GM18907 (cell line): ENCODE measurements at regions not wholly inside any gene's neighbourhood (a gene's known extent, or its start where the extent isn't known, plus 50 kb on each side); places are given as distances from the start of the nearest gene placed in this dataset.
"Not testable (repeated sequence)": the region's sequence is repeated elsewhere in the genome, so short reads cannot be mapped to it uniquely, and the experiment has no call there.

Experiments
- ATAC-seq: cut with Tn5 transposase; IDR thresholded peaks from one replicate; pipeline ENCODE4 v1.9.1; 2021; ENCODE audit warnings: mild to moderate bottlenecking, moderate library complexity; ENCODE audit not compliant: unreplicated experiment

GRCh38 chr6:23688650-23689049 lies 437.4 kb upstream of the NRSN1 start:
- no peak for ATAC-seq

DNA sequence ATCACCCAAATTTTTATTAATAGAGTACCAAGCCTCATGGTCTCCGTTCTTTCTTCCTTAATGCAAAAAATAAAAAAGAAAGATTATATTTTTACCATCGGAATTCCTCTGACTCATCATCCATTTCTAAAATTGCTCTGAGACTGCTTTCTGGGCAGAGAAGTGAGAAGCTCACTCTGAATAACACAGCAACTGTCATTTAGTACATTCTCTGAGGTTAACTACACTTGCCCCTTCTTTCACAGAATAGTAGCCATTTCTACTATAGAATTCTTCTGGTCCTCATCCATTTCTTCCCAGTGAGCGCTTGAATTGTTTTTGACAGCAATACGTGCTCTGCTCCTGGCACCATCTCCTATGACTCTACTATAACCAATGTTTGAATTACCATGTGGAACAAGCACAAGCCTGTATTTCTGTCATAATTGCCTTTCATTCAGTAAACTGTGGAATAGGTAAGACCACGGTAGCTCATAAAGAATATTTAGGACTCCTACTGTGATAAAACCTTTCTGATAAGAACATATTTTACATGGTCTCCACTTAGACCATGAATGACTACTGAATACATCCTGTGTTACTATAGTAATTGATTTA lies 435.5 kb upstream of the NRSN1 start:
- ATAC-seq, result no peak

- ATAC-seq, result no peak
These were observed 433.8 kb upstream of the NRSN1 start for GRCh38 chr6:23692184-23692583.

DNA sequence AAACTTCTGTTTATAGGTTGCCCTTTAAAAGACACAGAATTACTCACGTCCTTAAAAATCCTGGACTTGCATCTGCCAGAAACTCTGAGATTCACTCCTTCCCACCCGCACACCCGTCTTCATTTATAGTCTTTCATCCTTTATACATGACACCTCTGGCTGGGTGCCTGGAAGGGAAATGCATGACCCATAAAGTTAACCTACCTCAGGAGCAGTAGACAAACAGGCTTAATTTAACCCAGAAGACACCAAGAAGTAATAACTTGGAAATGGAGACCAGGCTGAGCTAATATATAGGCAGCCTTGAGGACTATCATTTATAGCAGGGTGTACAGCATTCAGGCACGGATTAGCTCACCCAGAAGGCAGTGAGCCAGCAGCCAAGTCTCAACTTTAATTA lies 429.0 kb upstream of the NRSN1 start:
- ATAC-seq, result no peak

DNA sequence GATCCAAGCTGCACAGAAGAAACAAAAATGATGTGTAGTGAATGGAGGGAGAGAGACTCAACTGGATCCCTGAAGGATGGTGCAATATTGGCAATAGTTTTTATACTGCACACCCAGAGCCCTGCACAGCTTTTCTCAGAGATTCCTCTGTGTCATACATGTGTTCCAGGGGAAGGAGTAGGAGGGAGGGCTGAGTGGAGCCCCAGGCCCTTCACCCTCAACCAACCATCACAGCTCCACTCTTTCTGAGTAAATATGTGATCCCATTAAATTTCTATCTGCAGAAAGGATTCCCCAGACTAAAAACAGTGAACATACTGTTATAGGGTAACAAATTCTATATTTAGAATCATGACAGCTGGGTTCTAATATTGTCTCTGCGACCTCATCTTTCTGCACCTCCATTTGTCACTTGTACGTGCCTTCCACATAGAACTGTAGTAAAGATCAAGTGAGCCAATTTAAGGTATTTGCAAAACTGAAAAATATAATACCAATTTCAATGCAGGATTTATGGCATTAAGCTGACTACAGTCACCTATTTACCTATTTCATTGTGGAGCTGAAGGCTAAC lies 421.4 kb upstream of the NRSN1 start:
- ATAC-seq, result no peak

DNA sequence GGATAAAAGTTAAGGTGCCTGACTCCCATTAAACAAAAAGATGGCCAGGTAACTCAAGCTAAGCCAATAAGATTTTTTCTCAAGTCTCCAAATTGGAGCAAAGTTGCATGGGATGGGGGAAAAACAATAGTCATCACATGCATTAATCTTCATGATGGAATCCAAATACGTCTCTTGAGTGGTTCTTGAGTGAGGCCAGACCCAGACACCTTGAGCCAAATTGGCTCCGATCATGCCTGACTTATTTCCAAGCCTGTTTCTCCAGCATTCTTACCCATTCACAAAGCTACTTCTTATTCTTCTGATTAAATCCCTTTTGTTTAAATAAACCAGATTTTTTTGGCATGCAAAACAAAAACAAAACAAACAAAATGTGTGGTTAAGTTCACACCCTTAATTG lies 420.3 kb upstream of the NRSN1 start:
- ATAC-seq, result no peak

- ATAC-seq, result no peak
These were observed 413.3 kb upstream of the NRSN1 start for GRCh38 chr6:23712756-23713155.

DNA sequence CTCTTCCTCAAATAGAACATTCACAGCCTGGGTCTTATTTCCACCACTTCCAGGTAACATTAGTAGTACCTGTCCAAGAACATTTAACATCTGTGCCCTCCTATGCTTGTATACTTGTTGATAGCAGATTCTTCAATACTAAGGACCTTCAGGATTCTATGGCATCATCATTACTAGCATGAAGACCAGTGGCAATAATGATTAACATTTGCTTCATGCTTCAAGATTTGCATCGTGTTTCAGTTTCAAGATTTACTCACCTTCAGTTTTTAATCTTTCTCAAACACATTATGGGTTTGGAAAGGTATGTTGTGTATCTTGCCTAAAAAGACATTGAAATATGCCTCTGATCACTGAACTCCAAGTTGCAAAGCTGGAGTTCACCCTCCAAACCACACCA lies 412.8 kb upstream of the NRSN1 start:
- peak; percentile 95 for ATAC-seq

GRCh38 chr6:23728707-23729106 lies 397.3 kb upstream of the NRSN1 start:
- ATAC-seq, result no peak

GRCh38 chr6:23731609-23732008 lies 394.4 kb upstream of the NRSN1 start:
- no peak for ATAC-seq

GRCh38 chr6:23732521-23732920 lies 393.5 kb upstream of the NRSN1 start:
- no peak for ATAC-seq

- ATAC-seq, result no peak
These were observed 390.9 kb upstream of the NRSN1 start for GRCh38 chr6:23735151-23735550.

- no peak for ATAC-seq
These were observed 389.4 kb upstream of the NRSN1 start for GRCh38 chr6:23736577-23736976.

- no peak for ATAC-seq
These were observed 378.8 kb upstream of the NRSN1 start for GRCh38 chr6:23747239-23747638.

DNA sequence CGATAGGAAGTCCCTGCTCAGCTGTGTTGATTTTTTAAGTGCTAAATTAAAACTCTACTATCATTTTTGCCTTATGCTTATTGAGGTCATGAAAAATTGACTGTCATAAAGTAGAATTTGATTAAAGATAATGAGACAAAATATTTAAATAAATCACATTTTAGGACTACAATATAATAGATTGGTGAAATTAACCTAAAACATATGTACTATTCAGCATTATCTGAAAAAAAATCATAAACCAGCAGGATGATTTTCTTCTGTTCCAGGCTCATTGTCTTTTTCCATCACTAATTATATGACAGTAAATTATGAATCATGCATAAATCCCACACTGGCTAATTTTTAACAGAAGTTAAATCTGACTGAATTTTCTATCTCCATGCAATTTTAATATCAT lies 373.6 kb upstream of the NRSN1 start:
- ATAC-seq, result no peak

DNA sequence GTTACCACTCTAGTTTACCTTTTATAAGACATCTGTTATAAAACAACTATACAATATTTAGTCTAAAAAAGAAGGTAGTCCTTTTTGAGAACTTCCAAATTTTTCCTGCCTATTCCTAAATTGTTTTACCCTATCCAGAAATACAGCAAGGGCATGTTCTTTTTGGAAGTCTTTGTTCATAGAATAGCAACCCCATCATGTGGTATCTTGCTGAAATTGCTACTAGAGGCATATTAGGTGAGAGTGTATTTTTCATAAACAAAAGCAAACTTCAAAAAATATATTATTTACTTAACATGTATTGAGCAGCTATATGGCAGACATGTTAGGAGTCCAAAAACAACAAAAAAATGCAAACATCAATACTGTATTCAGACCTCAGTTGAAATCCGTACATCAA lies 371.8 kb upstream of the NRSN1 start:
- no peak for ATAC-seq

DNA sequence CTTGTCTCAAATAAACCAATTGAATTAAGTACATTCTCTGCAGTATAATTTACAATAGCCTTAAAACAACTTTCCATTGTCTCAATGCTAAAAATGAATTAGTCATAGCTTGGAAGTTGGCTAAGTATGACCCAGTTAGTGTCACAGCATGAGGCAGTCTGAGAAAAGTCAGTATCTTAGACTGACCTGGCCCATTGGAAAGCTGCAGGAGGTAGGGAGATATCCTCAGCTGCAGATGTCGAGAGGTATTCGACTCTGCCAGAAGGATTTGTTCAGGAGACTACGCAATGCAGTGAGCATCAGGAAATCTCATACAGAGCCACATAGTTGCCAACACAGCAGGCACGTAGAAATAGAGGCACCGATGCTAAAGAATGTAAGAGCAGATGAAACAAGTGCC lies 350.9 kb upstream of the NRSN1 start:
- no peak for ATAC-seq

DNA sequence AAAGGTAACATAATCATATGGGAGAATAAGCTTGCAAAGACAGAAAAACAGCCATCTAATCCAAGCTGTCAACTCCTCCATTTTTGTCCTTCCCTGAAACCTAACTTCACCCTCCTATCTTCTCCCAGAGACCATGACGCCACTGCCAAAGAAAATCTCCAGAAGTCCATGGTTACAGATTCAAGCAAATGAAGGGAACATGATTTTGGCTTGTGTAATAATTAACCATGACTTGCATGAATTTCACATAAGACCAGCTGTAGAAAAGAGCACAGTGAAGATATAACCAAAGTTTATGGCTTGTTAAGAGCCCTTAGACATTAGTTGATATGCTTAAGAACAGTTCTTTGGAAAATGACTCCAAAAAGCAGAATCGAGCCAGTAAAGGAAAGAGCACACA lies 342.1 kb upstream of the NRSN1 start:
- ATAC-seq, result no peak

- no peak for ATAC-seq
These were observed 341.6 kb upstream of the NRSN1 start for GRCh38 chr6:23784301-23784919.

- ATAC-seq, result no peak
These were observed 335.3 kb upstream of the NRSN1 start for GRCh38 chr6:23790756-23791155.

DNA sequence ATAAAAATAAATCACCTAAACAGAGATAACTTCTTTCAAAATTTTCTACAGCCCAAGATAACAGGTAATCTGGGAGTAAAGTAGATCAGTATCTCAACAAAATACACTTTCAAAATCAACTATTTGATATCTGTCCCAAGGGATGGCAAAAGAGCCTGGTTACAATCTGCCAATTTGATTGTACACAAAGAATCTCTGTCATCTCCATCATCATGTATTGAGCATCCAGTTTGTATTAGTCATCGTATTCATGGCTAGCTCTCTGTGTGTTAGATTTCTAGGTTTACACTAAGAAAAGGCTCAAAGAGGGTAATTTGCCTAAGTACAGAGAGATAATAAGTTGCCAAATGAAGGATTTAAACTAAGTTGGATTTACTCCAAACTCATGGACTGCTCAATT lies 329.0 kb upstream of the NRSN1 start:
- ATAC-seq, result no peak

DNA sequence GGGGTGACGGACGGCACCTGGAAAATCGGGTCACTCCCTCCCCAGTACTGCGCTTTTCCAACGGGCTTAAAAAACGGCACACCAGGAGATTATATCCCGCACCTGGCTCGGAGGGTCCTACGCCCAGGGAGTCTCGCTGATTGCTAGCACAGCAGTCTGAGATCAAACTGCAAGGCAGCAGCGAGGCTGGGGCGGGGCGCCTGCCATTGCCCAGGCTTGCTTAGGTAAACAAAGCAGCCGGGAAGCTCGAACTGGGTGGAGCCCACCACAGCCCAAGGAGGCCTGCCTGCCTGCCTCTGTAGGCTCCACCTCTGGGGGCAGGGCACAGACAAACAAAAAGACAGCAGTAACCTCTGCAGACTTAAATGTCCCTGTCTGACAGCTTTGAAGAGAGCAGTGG lies 321.7 kb upstream of the NRSN1 start:
- ATAC-seq, result not testable (repeated sequence)

DNA sequence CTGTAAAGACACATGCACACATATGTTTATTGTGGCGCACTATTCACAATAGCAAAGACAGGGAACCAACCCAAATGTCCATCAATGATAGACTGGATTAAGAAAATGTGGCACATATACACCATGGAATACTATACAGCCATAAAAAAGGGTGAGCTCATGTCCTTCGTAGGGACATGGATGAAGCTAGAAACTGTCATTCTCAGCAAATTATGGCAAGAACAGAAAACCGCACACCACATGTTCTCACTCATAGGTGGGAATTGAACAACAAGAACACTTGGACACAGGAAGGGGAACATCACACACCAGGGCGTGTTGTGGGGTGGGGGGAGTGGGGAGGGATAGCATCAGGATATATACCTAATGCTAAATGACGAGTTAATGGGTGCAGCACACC lies 304.9 kb upstream of the NRSN1 start:
- not testable (repeated sequence) for ATAC-seq
